ENCODE measurements at regions not wholly inside any gene's neighbourhood (a gene's known extent, or its start where the extent isn't known, plus 50 kb on each side); places are given as distances from the start of the nearest gene placed in this dataset.
A peak's percentile ranks its signal among the peaks of the same experiment; 100 is the strongest.

- DNase-seq: no peak
These were observed 296.0 kb downstream of the PCNX1 start for GRCh38 chr14:71203306-71203705.

DNA sequence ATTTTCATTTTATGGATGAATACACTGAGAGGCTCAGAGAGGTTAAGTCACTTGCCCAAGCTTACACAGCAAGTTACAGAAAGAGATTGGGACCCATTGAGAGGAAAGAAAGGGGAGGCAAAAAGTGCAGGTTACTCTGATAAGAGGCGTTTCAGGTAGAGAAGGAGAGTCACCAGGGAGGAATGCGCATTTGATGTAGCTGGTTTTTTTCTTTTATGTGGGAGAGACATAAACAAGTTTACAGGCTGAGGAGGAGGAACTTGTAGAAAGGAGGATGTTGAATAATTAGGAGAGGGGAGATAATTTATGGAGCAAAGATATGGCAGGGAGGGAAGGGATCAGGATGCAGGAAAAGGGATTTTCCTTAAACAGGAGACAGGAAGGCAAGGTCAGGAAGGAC, 297.0 kb downstream of the PCNX1 start:
- no peak for DNase-seq

DNA sequence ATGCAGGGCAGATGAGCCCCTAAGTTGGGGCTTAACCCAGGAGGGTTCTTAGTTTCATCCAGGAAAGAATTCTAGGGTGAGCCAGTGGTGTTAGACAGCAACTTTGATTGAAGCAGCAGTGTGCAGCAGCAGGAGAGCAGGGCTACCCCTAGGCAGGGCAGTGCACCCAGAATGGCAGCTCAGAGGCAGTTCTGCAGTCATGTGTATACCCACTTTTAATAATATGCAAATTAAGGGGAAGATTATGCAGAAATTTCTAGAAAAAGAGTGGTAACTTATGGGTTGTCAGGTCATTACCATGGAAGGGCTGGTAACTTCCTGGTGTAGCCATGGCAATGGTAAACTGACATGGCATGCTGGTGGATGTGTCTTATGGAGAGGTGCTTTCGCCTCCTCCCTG, 297.5 kb downstream of the PCNX1 start:
- DNase-seq: no peak

- peak in 1 of 3 donors; percentile 4 for DNase-seq
These were observed 298.9 kb downstream of the PCNX1 start for GRCh38 chr14:71206123-71206522.

DNA sequence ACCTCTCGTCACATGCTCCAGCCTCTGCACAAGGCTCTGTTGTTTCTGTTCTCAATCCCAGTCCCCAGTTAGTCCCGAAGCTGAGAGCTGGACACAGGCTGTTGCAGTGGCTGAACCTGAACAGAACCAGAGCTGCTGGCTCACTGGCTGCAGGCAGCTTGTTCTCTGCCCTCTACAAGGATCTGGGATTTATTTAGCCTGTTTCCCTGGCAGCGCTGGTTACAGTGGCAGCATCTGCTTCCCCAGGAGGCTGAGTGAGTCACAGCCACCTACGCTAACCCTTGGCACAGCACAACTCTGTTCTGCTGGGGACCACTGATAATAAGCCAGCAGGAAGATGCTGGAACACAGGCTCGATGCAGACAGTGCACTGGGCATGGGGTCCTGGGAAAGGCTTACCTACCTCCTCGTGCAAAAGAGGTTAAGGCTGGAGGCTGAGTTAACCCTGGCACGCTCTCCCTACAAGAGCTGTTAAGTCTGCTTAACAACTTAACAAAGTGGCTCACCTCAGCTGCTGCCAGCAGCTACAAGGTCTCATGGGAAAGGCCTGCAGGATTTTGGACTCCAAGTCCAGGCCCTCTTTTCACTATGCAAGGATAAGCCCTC, 299.6 kb downstream of the PCNX1 start:
- peak; percentile 42 to 53 (median 51) for DNase-seq

DNA sequence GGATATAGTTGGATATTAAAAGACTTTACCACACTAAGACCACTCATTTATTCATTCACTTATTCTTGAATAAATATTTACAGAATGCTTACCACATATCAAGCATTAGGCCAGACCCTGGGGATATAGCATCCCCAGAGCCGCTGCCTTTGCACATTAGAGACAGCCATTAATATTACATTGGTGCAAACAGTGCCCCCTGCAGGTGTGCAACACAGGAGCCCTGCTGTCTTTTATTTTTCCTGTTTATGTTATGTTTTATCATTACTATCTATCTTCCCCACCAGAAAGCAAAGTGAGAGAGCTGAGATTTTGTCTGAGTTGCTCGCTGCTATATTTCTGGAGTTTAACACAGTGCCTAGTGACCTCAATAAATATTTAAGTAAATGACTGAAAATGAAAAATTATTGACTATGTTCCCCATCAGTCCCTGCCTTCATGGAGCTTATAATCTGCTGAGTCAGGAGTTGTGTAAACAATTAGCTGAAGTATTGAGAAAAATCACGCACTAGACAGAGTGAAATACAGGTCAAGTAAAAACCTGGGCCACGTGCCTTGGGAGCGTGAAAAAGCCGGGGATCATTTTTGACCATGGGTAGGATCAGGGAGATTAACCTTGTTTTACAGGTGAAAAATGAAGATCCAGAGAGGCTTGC, 301.6 kb downstream of the PCNX1 start:
- no peak for DNase-seq

- no peak for DNase-seq
These were observed 302.6 kb downstream of the PCNX1 start for GRCh38 chr14:71209888-71210287.

GRCh38 chr14:71212093-71212492, 304.8 kb downstream of the PCNX1 start:
- DNase-seq: no peak

DNA sequence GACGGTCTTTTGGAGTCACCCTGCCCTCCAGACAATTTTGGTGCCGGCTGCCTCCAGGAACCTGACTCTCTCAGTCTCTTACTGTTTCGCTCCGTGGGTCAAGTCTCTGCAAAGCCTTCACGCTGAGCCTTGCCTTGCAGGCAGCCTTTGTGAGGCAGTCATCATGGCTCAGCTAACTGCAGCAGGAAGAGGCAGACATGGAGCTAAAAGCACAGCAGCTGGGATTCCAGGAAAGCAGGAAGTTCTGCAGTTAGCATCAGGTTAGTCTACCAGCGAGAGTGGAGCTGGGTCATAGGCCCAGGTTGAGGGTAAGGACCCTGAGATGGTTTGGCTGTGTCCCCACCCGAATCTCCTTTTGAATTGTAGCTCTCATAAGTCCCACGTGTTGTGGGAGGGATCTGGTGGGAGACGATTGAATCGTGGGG, 305.4 kb downstream of the PCNX1 start:
- DNase-seq: no peak

DNA sequence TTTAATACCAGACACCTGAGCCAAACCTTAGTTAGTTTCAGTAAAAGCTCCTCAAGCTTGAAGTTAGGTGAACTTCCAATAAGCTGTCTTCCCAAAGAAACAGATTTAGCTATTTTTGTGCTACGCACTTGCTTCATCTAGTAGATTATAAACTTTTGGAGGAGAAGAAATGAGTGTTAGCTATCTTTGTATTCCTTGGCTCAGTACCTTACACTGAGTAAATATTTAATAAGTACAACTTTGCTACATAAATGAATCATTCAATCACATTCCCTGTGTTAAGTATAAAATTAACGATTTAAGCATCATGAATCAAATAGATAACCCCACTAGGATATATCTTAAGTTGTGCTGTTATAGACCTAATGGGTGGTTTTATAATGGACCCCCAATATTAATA, 307.0 kb downstream of the PCNX1 start:
- DNase-seq: no peak

DNA sequence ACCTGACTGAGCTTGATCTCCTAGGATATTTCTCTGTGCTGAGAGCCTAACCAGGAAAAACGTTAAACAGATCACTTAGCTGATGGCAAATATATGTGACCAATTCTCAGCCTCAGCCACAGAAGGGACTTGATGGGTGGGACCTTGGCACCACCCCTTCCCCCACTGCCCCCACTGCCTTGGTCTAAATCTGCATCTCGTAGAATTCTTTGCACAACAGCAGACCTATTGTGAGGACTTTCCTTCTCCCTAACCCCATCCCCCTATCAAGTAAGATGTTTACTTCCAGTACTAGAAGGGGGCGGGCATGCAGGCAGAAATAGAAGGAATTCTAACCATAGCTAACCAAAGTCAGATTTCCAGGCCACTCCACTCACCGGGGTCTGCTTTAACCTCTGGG, 313.2 kb downstream of the PCNX1 start:
- no peak for DNase-seq

DNA sequence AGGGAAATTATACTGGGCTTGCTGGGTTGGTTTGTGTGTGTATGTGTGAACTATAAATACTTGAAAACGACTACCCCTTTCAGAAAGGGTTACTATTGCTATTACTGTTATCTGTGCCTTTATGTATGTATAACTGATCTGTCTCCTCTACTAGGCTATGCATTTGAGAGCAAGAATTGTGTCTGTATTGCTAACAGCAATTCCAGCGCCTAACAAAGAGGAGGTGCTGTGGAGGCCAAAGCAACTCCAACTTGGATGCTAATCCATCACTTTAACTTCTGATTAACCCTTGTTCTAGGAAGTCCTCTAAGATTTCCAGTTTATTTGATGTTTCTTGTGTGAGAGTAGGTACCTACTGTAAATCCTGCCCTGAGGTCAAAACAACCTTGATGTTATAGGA, 313.9 kb downstream of the PCNX1 start:
- DNase-seq: no peak

DNA sequence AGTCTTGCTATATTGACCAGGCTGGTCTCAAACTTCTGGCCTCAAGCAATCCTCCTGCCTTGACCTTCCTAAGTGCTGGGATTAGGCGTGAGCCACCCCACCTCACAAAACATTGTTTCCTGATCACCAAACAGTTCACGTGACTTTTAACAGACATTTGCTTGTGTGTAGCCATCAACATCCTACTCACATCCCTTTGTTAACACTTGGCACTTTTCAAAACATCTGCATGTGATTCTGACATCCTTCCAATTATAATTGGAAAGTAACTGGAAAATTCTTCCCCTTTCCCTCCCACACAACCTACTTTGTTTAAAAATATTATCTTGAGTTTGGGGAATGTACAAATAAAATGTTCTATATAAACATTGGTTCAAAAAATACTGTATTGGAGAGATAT, 317.9 kb downstream of the PCNX1 start:
- peak in 2 of 3 donors; percentile 14 to 25 for DNase-seq

- DNase-seq: no peak
These were observed 321.5 kb downstream of the PCNX1 start for GRCh38 chr14:71228711-71229110.

GRCh38 chr14:71229875-71230274, 322.6 kb downstream of the PCNX1 start:
- DNase-seq: no peak

GRCh38 chr14:71230897-71231296, 323.6 kb downstream of the PCNX1 start:
- no peak for DNase-seq

GRCh38 chr14:71231521-71232393, 324.5 kb downstream of the PCNX1 start:
- peak; percentile 50 to 81 (median 74) for DNase-seq

GRCh38 chr14:71232506-71232905, 325.2 kb downstream of the PCNX1 start:
- DNase-seq: no peak

DNA sequence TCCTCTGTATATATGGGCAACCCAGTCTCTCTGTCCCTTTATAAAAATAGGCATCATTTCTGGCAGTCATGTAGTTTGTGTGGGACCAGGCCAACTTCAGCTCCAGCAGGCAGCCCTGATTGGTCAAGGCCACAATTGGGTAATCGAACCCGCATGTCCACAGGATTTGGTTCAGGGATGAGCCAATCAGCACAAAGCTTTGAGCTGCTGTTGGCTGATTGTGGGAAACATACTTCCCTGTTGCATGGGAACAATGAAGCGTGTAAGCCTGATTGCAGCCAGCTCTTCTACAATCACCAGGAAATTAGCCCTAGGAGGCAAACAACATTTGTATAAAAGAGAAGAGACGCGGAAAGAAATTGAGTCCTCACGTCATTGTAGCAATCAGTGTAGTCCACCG, 328.6 kb downstream of the PCNX1 start:
- peak; percentile 53 to 65 (median 63) for DNase-seq

- DNase-seq: no peak
These were observed 329.2 kb downstream of the PCNX1 start for GRCh38 chr14:71236487-71236886.

- no peak for DNase-seq
These were observed 330.3 kb downstream of the PCNX1 start for GRCh38 chr14:71237556-71237955.

- DNase-seq: peak in 2 of 3 donors; percentile 30 to 33
These were observed 331.6 kb downstream of the PCNX1 start for GRCh38 chr14:71238835-71239234.

GRCh38 chr14:71240171-71240570, 332.9 kb downstream of the PCNX1 start:
- DNase-seq: no peak

Measured in suppressor macrophage treated with lipopolysaccharide for 1 hour (primary cell).